HG03064 (cell line): ENCODE measurements at regions not wholly inside any gene's neighbourhood (a gene's known extent, or its start where the extent isn't known, plus 50 kb on each side); places are given as distances from the start of the nearest gene placed in this dataset.
"Not testable (repeated sequence)": the region's sequence is repeated elsewhere in the genome, so short reads cannot be mapped to it uniquely, and the experiment has no call there.

Source experiments
- ATAC-seq: cut with Tn5 transposase; IDR thresholded peaks from one replicate; pipeline ENCODE4 v1.9.1; 2021; ENCODE audit warnings: low read depth; ENCODE audit not compliant: unreplicated experiment

DNA sequence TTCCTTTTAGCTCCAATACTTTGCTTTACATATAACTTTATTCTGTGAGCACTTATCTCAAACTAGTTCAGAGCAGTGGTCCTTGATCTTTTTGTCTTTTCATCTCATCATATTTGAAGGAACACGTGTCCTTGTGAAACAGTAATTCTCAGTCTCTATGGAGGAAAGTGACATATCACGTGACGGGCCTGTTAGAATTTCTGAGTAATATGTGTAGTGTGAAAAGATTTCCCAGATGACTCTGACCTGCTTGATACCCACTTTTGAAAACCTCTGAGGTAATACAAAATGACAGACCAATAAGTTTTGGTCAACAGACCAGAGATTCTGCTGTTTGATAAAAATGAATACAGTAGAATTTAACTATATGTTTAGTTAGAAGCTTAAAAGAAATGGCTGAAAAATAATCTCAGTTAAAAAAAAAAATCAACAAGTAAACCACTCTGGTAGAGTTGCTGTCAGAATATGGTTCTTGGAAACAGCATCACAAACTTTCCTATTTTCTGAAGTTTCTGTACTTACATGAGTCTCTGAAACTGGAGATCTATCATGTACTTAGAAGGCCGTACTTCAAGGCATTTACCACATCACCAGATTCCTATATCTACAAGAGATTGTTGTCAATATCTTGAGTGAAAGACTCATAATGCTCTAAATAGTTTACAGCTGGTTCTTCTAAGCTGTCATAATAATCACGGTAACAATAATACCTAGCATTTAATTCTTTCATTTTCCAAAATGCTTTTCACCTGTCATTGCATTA, 590.2 kb upstream of the TBL1XR1 start:
- ATAC-seq, result no peak

DNA sequence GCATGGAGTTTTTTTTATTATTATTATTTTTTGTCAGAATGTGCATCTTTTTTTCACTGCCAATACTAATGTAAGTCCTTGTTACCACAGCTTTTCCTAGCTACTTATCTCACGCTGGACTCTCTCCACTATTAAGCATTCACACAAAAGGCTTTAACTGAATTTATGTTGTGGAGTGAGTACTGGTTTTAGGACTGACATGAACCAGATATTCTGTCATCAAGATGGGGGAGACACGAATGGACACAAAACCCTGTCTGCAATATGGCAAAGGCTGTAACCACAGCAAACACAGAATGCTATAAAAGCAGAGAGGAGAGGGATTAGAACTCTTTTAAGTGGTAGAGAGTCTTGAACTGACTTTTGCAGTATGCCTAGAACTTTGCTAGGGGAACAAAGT, 592.2 kb upstream of the TBL1XR1 start:
- ATAC-seq, result no peak

- no peak for ATAC-seq
Measured at GRCh38 chr3:177792311-177793030, 595.2 kb upstream of the TBL1XR1 start.

DNA sequence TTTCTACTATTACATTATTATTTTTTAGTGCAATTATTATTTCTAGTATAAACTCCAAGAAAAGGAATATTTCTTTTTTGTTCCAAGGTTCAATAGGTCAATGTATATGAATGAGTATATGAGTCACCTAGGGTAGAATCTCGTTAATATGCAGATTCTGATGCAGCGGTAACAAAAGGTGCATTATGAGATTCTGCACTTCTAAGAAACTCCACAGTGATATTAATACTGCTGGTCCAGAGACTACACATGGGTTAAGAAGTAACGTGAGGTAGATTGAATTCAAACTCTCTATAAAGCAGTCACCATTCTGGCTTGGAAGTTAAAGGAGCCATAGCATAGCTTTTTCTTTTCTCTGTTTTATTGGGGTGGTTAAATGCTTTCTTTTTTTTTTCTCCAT, 596.2 kb upstream of the TBL1XR1 start:
- no peak for ATAC-seq

- ATAC-seq, result no peak
Measured at GRCh38 chr3:177795216-177795615, 597.9 kb upstream of the TBL1XR1 start.

GRCh38 chr3:177795859-177796258, 598.6 kb upstream of the TBL1XR1 start:
- ATAC-seq, result no peak

DNA sequence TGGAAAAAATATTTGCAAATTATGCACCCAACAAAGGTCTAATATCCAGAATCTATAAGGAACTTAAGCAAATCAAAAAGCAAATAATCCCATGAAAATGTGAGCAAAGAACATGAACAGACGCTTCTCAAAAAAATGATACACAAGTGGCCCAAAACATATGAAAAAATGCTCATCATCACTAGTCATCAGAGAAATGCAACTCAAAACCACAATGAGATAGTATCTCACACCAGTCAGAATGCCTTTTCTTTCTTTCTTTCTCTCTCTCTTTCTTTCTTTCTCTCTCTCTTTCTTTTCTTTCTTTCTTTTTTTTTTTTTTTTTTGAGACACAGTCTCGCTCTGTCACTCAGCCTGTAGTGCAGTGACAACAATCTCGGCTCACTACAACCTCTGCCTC, 602.9 kb upstream of the TBL1XR1 start:
- ATAC-seq, result not testable (repeated sequence)

DNA sequence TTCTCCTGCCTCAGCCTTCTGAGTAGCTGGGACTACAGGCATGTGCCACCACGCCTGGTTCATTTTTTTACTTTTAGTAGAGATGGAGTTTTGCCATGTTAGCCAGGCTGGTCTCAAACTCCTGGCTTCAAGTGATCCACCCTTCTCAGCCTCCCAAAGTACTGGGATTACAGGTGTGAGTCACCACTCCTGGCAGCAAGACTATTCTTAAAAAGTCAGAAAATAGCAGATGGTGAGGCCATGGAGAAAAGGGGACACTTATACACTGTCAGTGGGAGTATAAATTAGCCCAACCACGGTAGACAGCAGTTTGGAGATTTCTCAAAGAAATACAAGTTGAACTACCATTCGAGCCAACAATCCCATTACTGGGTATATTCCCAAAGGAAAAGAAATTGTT, 603.3 kb upstream of the TBL1XR1 start:
- no peak for ATAC-seq

DNA sequence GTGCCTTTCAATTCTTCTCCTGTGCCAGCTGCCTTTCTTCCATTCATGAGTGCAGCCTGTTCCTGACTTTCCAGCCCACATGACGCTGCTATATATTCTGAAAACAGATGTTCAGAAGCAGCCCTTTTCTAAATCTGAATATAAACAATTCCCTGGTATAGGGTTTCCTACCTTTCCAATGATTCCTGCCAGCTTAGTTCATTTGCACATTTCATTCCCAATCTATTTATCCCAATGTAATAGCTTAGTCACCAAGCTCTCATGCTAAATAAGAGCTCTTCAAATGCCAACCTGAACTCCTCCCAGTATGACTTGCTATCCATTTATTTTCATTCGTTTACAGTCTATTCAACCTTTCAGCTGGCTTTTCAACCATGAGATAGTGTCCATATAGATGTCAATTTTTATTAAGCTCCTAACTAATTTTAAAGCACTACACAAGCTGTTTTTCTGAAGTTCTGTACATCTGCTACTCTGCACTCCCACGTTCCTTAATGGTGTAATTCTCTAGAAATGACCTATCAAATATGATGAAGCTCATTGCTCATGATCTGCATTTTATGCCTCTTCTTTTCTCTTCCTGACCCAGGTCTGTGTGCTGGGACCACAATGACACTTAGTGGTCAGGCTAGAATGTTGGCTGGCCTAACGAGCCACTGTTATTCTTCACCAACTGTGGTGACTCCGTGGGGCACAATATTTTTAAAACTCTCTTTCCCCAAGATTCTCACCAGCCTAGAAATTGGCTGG, 605.0 kb upstream of the TBL1XR1 start:
- ATAC-seq, result no peak

GRCh38 chr3:177803500-177803899, 606.2 kb upstream of the TBL1XR1 start:
- no peak for ATAC-seq

GRCh38 chr3:177804032-177804431, 606.8 kb upstream of the TBL1XR1 start:
- no peak for ATAC-seq

DNA sequence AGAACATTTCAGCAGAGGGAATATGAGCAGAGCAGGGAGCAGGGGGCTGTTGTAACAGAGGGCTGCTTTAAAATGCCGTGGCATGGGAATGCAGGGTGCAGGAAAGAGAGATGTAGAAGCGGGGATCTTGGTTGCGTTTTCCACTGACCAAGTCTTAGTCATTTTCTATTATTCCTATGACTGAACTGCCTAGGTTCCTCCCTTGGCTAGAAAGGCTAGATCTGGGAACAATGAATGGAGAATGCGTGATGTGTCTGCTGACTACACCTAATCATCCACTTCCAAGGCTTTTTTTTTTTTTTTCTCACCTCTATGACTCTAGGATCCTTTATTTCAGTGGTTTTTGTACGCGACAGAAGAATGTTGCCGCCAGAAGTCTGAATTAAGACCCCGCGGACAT, 607.4 kb upstream of the TBL1XR1 start:
- ATAC-seq, result no peak

- ATAC-seq, result no peak
Measured at GRCh38 chr3:177807150-177807875, 610.0 kb upstream of the TBL1XR1 start.

- not testable (repeated sequence) for ATAC-seq
Measured at GRCh38 chr3:177808928-177809478, 611.7 kb upstream of the TBL1XR1 start.

DNA sequence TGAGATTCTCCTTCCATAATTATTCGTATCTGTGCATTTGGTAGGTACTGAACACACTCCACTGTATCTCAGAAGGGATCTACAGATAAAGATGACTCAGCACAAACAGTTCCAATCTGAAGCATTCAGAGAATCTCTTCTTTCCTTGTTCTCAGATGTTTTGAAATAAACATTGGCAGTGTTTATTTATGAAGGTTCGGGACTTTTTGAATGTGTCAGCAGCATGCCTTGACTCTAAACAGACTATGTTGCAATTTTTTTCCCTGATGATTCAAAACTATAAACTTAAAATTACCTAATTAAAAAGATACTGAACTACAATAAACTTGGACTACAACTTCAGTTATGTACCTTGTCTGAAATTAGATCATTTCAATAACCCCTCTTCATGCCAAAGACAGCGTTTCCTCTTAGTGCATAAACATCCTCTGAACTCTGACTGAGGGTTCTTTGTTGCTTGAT, 612.9 kb upstream of the TBL1XR1 start:
- ATAC-seq, result no peak

GRCh38 chr3:177811112-177811511, 613.8 kb upstream of the TBL1XR1 start:
- no peak for ATAC-seq

- no peak for ATAC-seq
Measured at GRCh38 chr3:177811835-177812234, 614.6 kb upstream of the TBL1XR1 start.

DNA sequence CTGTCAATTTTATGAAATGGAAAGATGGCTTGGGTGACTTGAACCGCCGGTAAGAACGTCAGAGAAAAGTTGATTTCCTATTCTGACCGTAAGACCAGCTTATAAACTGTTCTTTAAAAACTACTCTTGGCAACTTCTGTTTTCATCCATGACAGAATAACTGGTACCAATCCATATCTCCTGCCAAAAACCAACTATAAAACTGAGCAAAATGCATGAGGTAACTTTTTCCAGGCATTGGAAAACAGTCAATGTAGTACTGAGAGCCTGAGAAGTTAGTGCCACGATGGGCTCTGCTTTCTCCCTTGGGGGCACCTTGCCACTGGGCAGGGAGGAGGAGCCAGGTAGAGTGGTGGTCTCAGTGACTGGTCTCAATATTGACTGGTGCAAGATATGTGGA, 615.2 kb upstream of the TBL1XR1 start:
- no peak for ATAC-seq

DNA sequence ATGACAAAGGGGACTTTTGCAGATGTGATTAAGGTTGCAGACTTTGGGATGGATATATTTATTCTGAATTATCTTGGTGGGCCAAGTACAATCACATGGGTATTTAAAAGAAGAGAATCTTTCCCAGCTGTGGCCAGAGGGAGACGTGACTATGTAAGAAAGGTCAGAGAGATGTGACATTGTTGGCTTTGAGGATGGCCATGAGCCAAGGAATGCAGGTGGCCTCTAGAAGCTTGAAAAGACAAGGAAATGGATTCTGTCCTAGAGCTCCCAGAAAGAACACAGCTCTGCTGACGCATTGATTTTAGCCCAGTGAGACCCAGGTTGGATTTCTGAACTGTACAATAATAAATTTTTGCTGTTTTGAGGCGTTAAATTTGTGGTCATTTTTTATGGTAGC, 616.0 kb upstream of the TBL1XR1 start:
- no peak for ATAC-seq

DNA sequence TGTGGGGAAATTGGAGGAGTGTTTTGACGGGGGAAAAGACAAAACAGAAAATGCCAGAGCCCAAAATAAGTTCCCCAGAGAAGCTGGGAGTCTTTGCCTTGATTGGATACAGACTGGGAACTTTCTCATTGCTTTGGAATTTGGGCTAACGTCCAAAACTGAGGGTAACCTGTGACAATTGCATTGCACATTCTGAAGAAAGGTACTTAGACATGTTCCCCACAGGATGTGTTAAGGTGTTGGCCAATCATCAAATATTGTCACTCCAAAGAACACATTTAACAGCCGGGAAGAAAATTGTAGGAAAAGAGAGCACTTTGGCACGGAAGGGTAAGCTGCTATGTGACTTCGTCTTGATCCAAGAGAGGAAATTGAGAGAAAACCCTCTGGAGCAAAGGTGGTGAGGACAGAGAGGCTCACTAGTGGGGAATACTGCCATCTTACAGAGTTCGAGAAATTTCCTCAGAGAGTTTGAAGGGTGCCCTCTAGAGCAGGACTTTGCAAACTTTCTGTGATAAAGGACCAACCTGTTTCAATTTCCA, 619.5 kb upstream of the TBL1XR1 start:
- no peak for ATAC-seq
